H1 (cell line): ENCODE measurements at regions not wholly inside any gene's neighbourhood (a gene's known extent, or its start where the extent isn't known, plus 50 kb on each side); places are given as distances from the start of the nearest gene placed in this dataset.

ENCODE experiments used
- CHD1 ChIP-seq: IDR thresholded peaks from 2 replicates; pipeline ENCODE4 v1.6.1; 2012; ENCODE audit warnings: low read depth, low read length, improper control_type of control experiment
- FOSL1 ChIP-seq: IDR thresholded peaks from 2 replicates; pipeline ENCODE4 v1.6.1; 2011; ENCODE audit warnings: mild to moderate bottlenecking, low read depth, low read length, moderate library complexity; ENCODE audit not compliant: insufficient read depth

- TF ChIP-seq CHD1 = no peak
- TF ChIP-seq FOSL1 = no peak
These were observed 377.4 kb downstream of the LTN1 start (continued) for GRCh38 chr21:28615276-28615675.
